ENCODE measurements at regions not wholly inside any gene's neighbourhood (a gene's known extent, or its start where the extent isn't known, plus 50 kb on each side); places are given as distances from the start of the nearest gene placed in this dataset.

DNA sequence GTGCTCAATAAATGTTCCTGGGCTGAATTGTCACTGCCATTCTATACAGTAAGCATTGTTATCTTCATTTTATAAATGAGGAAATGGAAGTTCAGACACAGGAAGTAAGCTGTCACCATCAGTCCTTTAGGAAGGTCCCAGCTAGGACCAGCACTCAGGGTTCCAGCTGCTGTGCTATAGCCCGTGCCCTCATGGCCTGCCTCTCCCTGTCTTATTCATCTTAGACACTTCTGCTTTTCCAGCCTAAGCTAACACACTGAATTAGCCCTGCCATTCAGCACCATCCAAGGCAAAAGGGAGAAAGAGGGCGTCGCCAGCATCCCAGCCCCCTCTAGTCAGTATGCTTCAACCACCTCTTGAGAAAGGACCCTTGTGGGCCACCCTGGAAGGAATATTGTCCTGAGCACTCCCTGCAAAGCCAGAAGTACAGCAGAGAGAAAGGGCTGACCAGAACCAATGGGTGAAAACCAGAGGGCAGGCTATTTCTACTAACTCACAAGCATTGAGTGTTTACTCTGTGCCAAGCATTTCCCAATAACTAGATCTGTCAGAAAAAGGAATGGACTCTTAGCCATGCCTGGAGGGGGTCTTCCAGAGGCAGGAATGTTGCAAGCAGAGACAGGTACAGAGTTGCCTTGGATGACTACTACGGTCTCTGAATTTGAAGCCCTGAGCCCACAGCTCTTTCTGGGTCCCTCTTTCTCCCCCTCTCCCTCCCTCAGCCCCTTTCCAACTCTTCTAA is 77.9 kb upstream of the NFIA start:
- Histone ChIP-seq H3K36me3 (ENCODE audit: control insufficient read depth, insufficient read depth, low read length) (no peaks in the 10 kb centered on the region), H3K4me1 (ENCODE audit: control insufficient read depth, insufficient read depth, low read length, poor library complexity, severe bottlenecking) (no peaks in the 10 kb centered on the region), H3K27me3 (replicated peaks; ENCODE audit: control insufficient read depth, insufficient read depth, low read length, poor library complexity, severe bottlenecking) (no peaks in the 10 kb centered on the region), H3K4me3 (ENCODE audit: insufficient read depth, low read depth, low read length, poor library complexity, severe bottlenecking) (no peak overlapping the region), H3K9me3 (ENCODE audit: control insufficient read depth, low read length) (no peaks in the 10 kb centered on the region), H3K27ac (ENCODE audit: insufficient read depth, low read length, poor library complexity, severe bottlenecking) (no peak overlapping the region)
- DNase-seq: no peak

DNA sequence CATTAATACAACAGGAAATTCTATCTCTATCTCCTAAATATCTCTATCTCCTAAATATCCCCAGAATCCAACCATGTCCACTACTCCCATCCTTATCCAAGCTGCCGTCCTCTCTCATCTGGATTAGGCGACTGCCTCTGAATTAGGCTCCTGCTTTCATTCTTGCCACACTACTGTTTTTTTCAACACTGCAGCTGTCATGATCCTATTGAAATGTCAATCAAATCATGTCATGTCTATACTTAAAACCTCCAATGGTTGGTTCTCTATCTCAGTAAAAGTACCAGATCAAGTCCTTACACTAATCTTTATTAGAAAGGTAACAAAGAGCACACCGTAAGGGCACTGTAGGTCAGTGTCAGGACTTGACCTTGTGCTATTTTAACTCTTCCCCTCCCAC is 82.0 kb upstream of the NFIA start:
- no peaks in the 10 kb centered on the region for H3K27me3 ChIP-seq (replicated peaks; ENCODE audit: control insufficient read depth, insufficient read depth, low read length, poor library complexity, severe bottlenecking)
- no peak for DNase-seq

DNA sequence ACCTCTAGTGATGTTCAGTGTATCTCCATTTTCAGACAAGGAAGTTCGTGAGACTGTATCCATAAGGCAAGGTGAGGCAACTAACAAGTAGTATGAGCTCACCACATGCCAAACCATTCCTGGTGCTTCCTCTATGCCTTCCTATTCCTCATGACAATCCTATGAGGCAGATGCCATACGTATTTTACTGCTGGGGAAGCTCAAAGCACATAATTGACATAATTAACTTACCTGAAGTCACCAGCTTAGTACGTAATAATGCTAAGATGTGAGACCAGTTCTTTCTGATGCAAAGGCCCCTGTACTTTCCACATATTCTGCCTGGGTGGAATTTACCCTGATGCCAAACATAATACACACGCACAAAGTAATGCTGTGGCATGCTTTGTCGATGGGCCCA is 83.6 kb upstream of the NFIA start:
- H3K4me3 ChIP-seq (ENCODE audit: insufficient read depth, low read depth, low read length, poor library complexity, severe bottlenecking): no peak overlapping the region
- no peak overlapping the region for H3K27ac ChIP-seq (ENCODE audit: insufficient read depth, low read length, poor library complexity, severe bottlenecking)
- peaks cover 4% of the 10 kb centered on the region for H3K27me3 ChIP-seq (replicated peaks; ENCODE audit: control insufficient read depth, insufficient read depth, low read length, poor library complexity, severe bottlenecking)
- DNase-seq: no peak
- no peaks in the 10 kb centered on the region for H3K4me1 ChIP-seq (ENCODE audit: control insufficient read depth, insufficient read depth, low read length, poor library complexity, severe bottlenecking)
- no peaks in the 10 kb centered on the region for H3K9me3 ChIP-seq (ENCODE audit: control insufficient read depth, low read length)
- no peaks in the 10 kb centered on the region for H3K36me3 ChIP-seq (ENCODE audit: control insufficient read depth, insufficient read depth, low read length)

More for the DNA sequence above, 82.0 kb upstream of the NFIA start:
- Histone ChIP-seq H3K27ac (ENCODE audit: insufficient read depth, low read length, poor library complexity, severe bottlenecking) (no peak overlapping the region), H3K4me3 (ENCODE audit: insufficient read depth, low read depth, low read length, poor library complexity, severe bottlenecking) (no peak overlapping the region), H3K4me1 (ENCODE audit: control insufficient read depth, insufficient read depth, low read length, poor library complexity, severe bottlenecking) (no peaks in the 10 kb centered on the region), H3K9me3 (ENCODE audit: control insufficient read depth, low read length) (no peaks in the 10 kb centered on the region), H3K36me3 (ENCODE audit: control insufficient read depth, insufficient read depth, low read length) (no peaks in the 10 kb centered on the region)

DNA sequence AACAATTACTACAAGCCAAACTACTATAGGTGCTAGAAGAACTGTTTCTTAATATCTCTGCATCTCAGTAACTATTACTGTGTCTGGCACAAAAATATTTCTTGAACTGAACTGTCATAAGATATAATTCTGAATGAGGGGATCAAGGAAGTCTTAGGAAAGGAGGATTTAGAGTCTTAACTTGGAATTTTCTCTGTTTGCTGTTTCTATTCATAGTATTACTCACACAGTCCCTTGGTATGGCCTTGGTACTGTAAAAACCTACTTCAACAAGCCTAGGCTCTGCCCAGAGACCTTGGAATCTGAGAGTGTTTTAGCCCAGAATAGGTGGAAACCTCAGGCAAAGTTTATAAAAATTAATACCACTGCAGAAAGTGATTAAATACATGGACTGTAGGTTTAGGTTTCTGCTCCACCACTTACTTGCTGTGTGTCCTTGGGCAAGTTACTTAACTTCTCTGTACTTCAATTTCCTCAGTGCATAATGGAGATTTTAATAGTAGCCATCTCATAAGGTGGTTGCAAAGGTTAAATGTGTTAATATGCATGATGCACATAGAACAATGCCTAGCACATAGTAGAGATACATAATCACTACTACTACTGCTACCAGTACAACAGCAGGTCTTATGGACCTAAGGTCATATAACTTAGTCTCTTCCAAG is 87.4 kb upstream of the NFIA start:
- Histone ChIP-seq H3K27me3 (replicated peaks; ENCODE audit: control insufficient read depth, insufficient read depth, low read length, poor library complexity, severe bottlenecking) (peaks cover 4% of the 10 kb centered on the region), H3K4me1 (ENCODE audit: control insufficient read depth, insufficient read depth, low read length, poor library complexity, severe bottlenecking) (no peaks in the 10 kb centered on the region), H3K27ac (ENCODE audit: insufficient read depth, low read length, poor library complexity, severe bottlenecking) (no peak overlapping the region), H3K4me3 (ENCODE audit: insufficient read depth, low read depth, low read length, poor library complexity, severe bottlenecking) (no peak overlapping the region), H3K9me3 (ENCODE audit: control insufficient read depth, low read length) (no peaks in the 10 kb centered on the region), H3K36me3 (ENCODE audit: control insufficient read depth, insufficient read depth, low read length) (no peaks in the 10 kb centered on the region)
- no peak for DNase-seq

DNA sequence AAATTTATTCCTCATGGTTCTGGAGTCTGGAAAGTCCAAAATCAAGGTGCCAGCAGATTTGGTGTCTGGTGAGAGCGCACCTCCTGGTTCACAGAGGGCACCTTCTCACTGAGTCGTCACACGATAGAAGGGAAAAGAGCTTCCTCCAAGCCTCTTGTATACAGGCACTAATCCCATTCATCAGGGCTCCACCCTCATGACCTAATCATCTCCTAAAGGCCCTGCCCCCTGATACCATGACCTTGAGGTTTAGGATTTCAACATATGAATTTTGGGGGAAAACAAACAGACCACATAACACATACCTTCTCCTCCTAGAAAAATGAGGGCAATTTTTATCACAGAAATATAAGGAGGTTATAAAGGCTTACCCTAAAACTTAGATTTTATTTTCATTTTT is 88.0 kb upstream of the NFIA start:
- H3K4me1 ChIP-seq (ENCODE audit: control insufficient read depth, insufficient read depth, low read length, poor library complexity, severe bottlenecking): no peaks in the 10 kb centered on the region
- no peak for DNase-seq

DNA sequence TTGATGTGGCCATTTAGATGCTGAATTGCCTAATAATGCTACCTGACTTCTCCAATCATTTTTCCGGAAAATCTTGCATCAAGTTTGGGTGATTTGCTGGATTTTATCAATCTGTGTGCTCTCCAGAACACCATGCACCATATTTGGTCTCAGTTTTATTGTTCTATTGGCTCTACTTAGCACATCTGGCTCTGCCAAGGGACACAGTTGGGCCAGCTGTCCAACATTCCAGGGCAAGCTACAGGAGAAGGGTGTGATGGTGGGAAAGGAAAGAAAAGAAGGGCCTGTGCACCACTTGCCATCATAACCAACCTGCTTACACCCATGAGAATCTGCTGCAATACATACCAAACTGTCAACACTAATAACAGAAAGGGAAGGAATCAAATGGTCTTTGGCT is 90.2 kb upstream of the NFIA start:
- peaks cover 4% of the 10 kb centered on the region for H3K27me3 ChIP-seq (replicated peaks; ENCODE audit: control insufficient read depth, insufficient read depth, low read length, poor library complexity, severe bottlenecking)
- H3K4me3 ChIP-seq (ENCODE audit: insufficient read depth, low read depth, low read length, poor library complexity, severe bottlenecking): no peak overlapping the region
- H3K9me3 ChIP-seq (ENCODE audit: control insufficient read depth, low read length): no peaks in the 10 kb centered on the region
- DNase-seq: no peak
- H3K27ac ChIP-seq (ENCODE audit: insufficient read depth, low read length, poor library complexity, severe bottlenecking): no peak overlapping the region
- H3K4me1 ChIP-seq (ENCODE audit: control insufficient read depth, insufficient read depth, low read length, poor library complexity, severe bottlenecking): no peaks in the 10 kb centered on the region
- H3K36me3 ChIP-seq (ENCODE audit: control insufficient read depth, insufficient read depth, low read length): no peaks in the 10 kb centered on the region

More for the DNA sequence above, 88.0 kb upstream of the NFIA start:
- H3K27me3 ChIP-seq (replicated peaks; ENCODE audit: control insufficient read depth, insufficient read depth, low read length, poor library complexity, severe bottlenecking): peaks cover 4% of the 10 kb centered on the region
- no peaks in the 10 kb centered on the region for H3K36me3 ChIP-seq (ENCODE audit: control insufficient read depth, insufficient read depth, low read length)
- no peak overlapping the region for H3K4me3 ChIP-seq (ENCODE audit: insufficient read depth, low read depth, low read length, poor library complexity, severe bottlenecking)
- no peaks in the 10 kb centered on the region for H3K9me3 ChIP-seq (ENCODE audit: control insufficient read depth, low read length)
- no peak overlapping the region for H3K27ac ChIP-seq (ENCODE audit: insufficient read depth, low read length, poor library complexity, severe bottlenecking)

DNA sequence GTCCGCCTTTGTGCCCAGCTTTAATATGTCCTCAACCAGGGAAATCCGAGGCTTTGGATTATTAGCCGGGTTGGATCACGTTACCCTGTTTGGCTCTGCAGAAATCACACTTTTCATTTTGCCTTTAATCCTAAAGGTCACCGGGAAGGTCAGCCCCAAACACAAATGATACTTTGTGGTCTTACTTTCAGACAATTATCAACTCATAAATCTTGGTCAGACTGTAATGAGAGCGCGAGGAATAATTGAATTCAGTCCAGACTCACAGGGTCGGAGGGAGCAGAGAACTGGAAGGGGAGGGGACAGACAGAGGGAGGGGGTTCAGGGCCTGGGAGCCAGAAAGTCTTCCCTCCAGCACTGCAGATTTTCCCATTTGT is 91.7 kb upstream of the NFIA start:
- DNase-seq: no peak
- Histone ChIP-seq H3K9me3 (ENCODE audit: control insufficient read depth, low read length) (no peaks in the 10 kb centered on the region), H3K4me1 (ENCODE audit: control insufficient read depth, insufficient read depth, low read length, poor library complexity, severe bottlenecking) (no peaks in the 10 kb centered on the region), H3K4me3 (ENCODE audit: insufficient read depth, low read depth, low read length, poor library complexity, severe bottlenecking) (no peak overlapping the region), H3K36me3 (ENCODE audit: control insufficient read depth, insufficient read depth, low read length) (no peaks in the 10 kb centered on the region), H3K27me3 (replicated peaks; ENCODE audit: control insufficient read depth, insufficient read depth, low read length, poor library complexity, severe bottlenecking) (peaks cover 4% of the 10 kb centered on the region), H3K27ac (ENCODE audit: insufficient read depth, low read length, poor library complexity, severe bottlenecking) (no peak overlapping the region)

DNA sequence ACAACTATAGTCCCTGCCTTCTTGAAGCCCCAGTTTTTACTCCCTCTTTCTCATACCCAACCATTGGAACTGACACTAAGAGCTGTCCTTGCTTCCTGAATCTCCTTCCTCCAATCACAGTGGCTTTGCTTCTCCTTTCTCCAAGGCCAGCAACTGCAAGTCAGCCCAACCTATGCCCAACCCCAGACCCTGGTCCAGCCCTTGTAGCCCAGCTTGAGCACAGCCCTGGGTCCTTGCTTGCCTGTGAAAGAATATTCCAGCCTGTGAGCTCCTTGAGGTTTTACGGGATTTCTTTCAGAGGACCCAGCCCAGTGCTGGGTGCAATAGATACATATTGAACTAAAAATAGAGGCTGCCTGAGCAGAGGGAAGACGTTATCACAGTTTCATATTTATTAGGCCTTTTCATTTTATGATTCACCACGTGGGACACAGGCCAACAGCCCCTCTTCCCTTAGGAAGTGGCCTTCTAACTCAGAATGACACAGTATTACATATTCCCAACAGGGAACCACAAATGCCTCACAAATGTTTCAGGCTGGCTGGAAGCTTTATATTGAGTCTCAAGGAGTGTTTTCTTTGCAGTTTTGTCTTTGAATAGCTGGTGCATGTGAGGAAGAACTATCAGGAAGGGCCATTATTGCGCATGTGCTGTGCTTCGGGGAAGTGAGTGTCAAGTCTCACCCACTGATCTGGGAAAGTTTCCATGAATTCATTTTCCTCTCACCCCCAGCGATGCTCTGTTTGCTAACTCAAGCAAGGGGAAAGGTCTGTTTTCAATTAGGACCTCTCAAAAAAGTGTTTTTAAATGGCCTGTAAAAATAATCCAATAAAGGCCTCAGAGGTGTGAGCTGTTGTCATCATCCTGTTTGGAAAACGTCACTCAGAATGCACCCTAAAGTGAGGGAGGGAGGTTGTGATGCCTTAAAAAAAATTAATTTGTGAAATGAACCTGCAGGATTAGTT is 92.3 kb upstream of the NFIA start:
- no peak for DNase-seq
- Histone ChIP-seq H3K4me1 (ENCODE audit: control insufficient read depth, insufficient read depth, low read length, poor library complexity, severe bottlenecking) (no peaks in the 10 kb centered on the region), H3K27ac (ENCODE audit: insufficient read depth, low read length, poor library complexity, severe bottlenecking) (no peak overlapping the region), H3K27me3 (replicated peaks; ENCODE audit: control insufficient read depth, insufficient read depth, low read length, poor library complexity, severe bottlenecking) (peaks cover 4% of the 10 kb centered on the region), H3K36me3 (ENCODE audit: control insufficient read depth, insufficient read depth, low read length) (no peaks in the 10 kb centered on the region), H3K9me3 (ENCODE audit: control insufficient read depth, low read length) (no peaks in the 10 kb centered on the region), H3K4me3 (ENCODE audit: insufficient read depth, low read depth, low read length, poor library complexity, severe bottlenecking) (no peak overlapping the region)

DNA sequence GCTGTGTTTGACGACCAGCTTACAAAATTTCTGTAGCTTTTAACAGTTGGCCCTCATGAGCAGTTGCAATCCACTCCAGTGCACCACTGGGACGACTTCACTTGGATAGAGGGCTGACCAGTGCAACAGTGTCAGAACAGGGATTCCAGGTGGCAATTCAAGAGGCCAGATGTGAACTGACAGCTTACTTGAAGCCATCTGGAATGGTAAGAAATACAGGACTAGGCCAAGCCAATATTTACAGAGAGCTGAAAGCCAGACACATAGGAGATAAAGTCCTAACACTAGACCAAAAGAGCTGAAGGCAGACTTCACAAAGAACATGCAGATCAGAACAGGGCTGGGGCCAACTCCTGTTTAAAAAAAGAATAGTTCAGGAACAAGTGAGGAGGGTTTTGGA is 93.5 kb upstream of the NFIA start:
- H3K9me3 ChIP-seq (ENCODE audit: control insufficient read depth, low read length): no peaks in the 10 kb centered on the region
- no peaks in the 10 kb centered on the region for H3K36me3 ChIP-seq (ENCODE audit: control insufficient read depth, insufficient read depth, low read length)
- DNase-seq: no peak
- H3K27me3 ChIP-seq (replicated peaks; ENCODE audit: control insufficient read depth, insufficient read depth, low read length, poor library complexity, severe bottlenecking): no peaks in the 10 kb centered on the region
- no peak overlapping the region for H3K4me3 ChIP-seq (ENCODE audit: insufficient read depth, low read depth, low read length, poor library complexity, severe bottlenecking)
- no peaks in the 10 kb centered on the region for H3K4me1 ChIP-seq (ENCODE audit: control insufficient read depth, insufficient read depth, low read length, poor library complexity, severe bottlenecking)
- no peak overlapping the region for H3K27ac ChIP-seq (ENCODE audit: insufficient read depth, low read length, poor library complexity, severe bottlenecking)

DNA sequence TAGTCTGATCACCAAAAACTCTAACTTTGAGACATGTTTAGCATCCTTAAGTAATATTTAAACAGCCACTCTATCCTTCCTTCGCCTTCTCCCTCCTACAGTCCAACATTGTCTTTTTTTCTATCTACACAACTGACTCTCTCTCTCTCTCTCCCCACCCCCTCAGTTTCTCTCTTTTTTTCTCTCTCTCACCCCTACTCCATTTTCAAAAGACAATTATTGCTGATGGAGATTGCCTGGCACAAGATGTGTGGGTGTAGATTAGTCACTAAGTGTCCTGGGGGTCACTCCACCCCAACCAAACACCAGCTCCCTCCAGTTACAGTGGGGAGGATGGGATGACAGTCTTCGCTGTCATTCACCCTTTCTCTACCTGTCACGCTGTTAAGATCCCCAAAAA is 94.5 kb upstream of the NFIA start:
- Histone ChIP-seq H3K4me3 (ENCODE audit: insufficient read depth, low read depth, low read length, poor library complexity, severe bottlenecking) (no peak overlapping the region), H3K4me1 (ENCODE audit: control insufficient read depth, insufficient read depth, low read length, poor library complexity, severe bottlenecking) (no peaks in the 10 kb centered on the region), H3K27me3 (replicated peaks; ENCODE audit: control insufficient read depth, insufficient read depth, low read length, poor library complexity, severe bottlenecking) (no peaks in the 10 kb centered on the region), H3K36me3 (ENCODE audit: control insufficient read depth, insufficient read depth, low read length) (no peaks in the 10 kb centered on the region), H3K9me3 (ENCODE audit: control insufficient read depth, low read length) (no peaks in the 10 kb centered on the region), H3K27ac (ENCODE audit: insufficient read depth, low read length, poor library complexity, severe bottlenecking) (no peak overlapping the region)
- DNase-seq: no peak

Measured in effector memory CD4-positive, alpha-beta T cell (primary cell).